ENCODE measurements at regions not wholly inside any gene's neighbourhood (a gene's known extent, or its start where the extent isn't known, plus 50 kb on each side); places are given as distances from the start of the nearest gene placed in this dataset.

DNA sequence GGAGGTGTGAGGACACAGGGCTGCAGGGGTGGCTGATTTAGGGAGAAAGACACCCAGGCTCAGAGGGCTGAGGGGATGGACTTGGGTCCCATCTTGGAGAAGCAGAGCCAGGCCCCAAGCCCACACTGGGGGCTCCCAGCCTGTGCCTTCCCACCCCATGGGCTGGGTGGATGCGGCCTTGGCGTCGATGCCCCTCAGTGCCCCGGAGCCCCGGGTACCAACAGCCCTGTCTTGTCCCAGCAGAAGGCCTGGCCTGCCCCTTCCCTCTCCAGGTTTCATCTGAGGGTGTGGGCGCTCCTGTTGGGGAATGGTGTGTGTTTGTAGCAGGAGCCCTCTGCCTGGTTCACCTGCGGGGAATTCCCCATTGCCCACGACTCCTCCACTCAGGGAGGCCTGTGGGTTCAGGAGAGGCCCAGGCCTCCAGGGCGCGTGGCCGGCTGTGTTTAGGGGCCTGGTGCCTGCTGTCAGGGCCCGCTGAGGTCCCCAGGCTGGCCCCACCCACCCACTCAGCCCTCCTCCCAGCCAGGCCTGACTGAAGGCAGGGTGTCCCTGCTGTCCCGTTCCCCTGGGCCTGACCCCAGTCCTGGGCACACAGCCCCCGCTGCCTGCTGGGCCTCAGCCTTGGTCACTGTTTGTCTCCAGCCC lies 51.1 kb upstream of the BEGAIN start:
- no peak for DNase-seq (ENCODE audit: low read depth, low spot score)
- H3K36me3 ChIP-seq (ENCODE audit: insufficient read depth, insufficient read length, low read length), result no peaks in the 10 kb centered on the region
- H3K27me3 ChIP-seq (ENCODE audit: insufficient read depth, insufficient read length), result no peaks in the 10 kb centered on the region
- no peaks in the 10 kb centered on the region for H3K9me3 ChIP-seq (ENCODE audit: insufficient read depth, low read length)
- H3K4me3 ChIP-seq (ENCODE audit: insufficient read length, low read depth), result no peak overlapping the region
- H3K9ac ChIP-seq (ENCODE audit: insufficient read length, low read depth), result no peak overlapping the region
- TF ChIP-seq YY1 (IDR thresholded peaks at IDR 0.05; ENCODE audit: insufficient read depth, insufficient read length), result no peak
- H3K4me1 ChIP-seq (ENCODE audit: insufficient read depth, insufficient read length), result peaks cover 7% of the 10 kb centered on the region

DNA sequence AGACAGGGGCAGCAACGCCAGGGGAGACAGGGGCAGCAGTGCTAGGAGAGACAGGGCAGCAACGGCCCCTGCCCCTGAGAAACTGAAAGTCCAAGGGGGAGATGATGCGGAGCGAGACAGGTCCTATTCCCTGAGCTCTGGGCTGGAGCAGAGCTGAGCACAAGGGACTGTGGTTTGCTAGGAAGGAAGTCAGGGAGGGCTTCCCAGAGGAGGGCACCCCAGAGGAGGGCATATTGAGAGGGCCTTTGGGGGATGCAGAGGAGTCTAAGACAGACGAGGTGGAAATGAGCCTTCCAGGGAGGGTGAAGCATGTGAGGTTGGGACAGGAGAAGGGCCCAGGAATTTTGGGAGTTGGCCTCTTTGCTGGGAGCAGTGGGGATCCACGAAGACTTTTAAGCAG lies 52.1 kb upstream of the BEGAIN start:
- no peak for DNase-seq (ENCODE audit: low read depth, low spot score)
- no peak for TF ChIP-seq YY1 (IDR thresholded peaks at IDR 0.05; ENCODE audit: insufficient read depth, insufficient read length)
- no peak for TF ChIP-seq ZNF274 (IDR thresholded peaks at IDR 0.05; ENCODE audit: low read depth, low read length)
- TF ChIP-seq SUZ12 (IDR thresholded peaks at IDR 0.05; ENCODE audit: extremely low read depth, insufficient read depth, insufficient read length), result no peak
- no peaks in the 10 kb centered on the region for H3K36me3 ChIP-seq (ENCODE audit: insufficient read depth, insufficient read length, low read length)
- H3K9ac ChIP-seq (ENCODE audit: insufficient read length, low read depth), result no peak overlapping the region
- no peaks in the 10 kb centered on the region for H3K27me3 ChIP-seq (ENCODE audit: insufficient read depth, insufficient read length)
- peaks cover 7% of the 10 kb centered on the region for H3K4me1 ChIP-seq (ENCODE audit: insufficient read depth, insufficient read length)
- no peaks in the 10 kb centered on the region for H3K9me3 ChIP-seq (ENCODE audit: insufficient read depth, low read length)
- no peak overlapping the region for H3K4me3 ChIP-seq (ENCODE audit: insufficient read length, low read depth)

DNA sequence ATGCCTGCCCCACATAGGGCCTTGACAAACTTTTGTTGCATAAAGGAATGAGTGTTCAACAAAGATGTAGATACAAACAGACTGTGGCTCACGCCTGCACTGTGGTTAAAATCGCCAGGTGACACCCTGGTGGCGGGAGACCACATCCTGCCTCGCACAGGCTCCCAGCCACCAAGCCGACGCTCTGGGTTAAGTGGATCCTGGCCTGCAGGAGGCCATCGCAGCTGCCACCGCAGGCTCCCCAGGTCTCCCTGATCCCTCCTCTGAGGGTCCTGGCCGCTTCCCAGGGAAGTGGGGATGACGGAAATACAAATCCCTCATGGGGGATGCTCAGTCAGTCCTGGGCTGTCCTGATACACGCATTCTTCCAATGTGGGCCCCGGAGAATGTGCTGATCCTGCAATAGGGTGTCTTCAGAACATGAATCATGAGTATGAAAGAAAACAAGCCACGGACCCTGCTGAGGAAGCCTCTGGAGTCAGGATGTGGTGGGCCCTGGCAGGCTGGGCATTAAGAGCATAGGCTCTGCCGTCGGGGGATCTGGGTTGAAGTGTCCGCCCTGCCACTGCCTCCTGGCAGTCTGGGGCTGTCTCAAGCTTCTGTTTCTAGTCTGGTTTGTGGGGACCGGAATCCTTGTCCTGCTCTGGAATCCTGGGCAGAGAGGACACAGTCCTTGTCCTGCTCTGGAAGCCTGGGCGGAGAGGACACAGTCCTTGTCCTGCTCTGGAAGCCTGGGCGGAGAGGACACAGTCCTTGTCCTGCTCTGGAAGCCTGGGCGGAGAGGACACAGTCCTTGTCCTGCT lies 53.5 kb upstream of the BEGAIN start:
- Histone ChIP-seq H3K4me3 (ENCODE audit: insufficient read length, low read depth) (no peak overlapping the region), H3K4me1 (ENCODE audit: insufficient read depth, insufficient read length) (peaks cover 8% of the 10 kb centered on the region), H3K9ac (ENCODE audit: insufficient read length, low read depth) (no peak overlapping the region), H3K36me3 (ENCODE audit: insufficient read depth, insufficient read length, low read length) (no peaks in the 10 kb centered on the region), H3K9me3 (ENCODE audit: insufficient read depth, low read length) (no peaks in the 10 kb centered on the region), H3K27me3 (ENCODE audit: insufficient read depth, insufficient read length) (no peaks in the 10 kb centered on the region)
- TF ChIP-seq SUZ12 (IDR thresholded peaks at IDR 0.05; ENCODE audit: extremely low read depth, insufficient read depth, insufficient read length), result no peak
- TF ChIP-seq ZNF274 (IDR thresholded peaks at IDR 0.05; ENCODE audit: low read depth, low read length), result no peak
- no peak for DNase-seq (ENCODE audit: low read depth, low spot score)

DNA sequence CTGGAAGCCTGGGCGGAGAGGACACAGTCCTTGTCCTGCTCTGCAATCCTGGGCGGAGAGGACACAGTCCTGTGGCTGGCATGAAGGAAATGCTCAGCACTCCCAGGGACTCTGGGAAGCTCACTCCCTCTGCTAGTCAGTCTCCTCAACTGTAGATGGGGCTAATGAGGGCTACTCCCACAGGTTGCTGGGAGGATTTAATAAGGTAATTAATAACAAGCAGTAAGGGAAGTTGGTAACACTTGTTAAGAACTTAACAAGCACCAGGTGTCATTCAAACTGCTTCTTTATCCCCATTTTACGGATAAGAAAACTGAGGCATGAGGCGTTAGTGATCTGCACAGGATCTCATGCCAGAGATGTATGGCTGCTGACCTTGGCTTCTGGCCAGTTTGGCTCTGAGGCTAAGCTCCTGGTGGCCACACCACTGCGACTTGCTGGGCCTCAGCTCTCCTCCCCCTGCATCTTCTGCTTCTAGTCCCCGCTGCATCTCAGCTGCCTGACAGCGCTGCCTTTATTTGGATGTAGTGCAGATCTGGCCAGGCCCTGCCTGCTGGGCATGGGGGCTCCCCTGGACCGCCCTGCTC lies 54.1 kb upstream of the BEGAIN start:
- H3K4me1 ChIP-seq (ENCODE audit: insufficient read depth, insufficient read length), result peaks cover 8% of the 10 kb centered on the region
- DNase-seq (ENCODE audit: low read depth, low spot score), result no peak
- H3K27me3 ChIP-seq (ENCODE audit: insufficient read depth, insufficient read length), result no peaks in the 10 kb centered on the region
- H3K9me3 ChIP-seq (ENCODE audit: insufficient read depth, low read length), result no peaks in the 10 kb centered on the region
- TF ChIP-seq ZNF274 (IDR thresholded peaks at IDR 0.05; ENCODE audit: low read depth, low read length) (no peak), YY1 (IDR thresholded peaks at IDR 0.05; ENCODE audit: insufficient read depth, insufficient read length) (no peak), SUZ12 (IDR thresholded peaks at IDR 0.05; ENCODE audit: extremely low read depth, insufficient read depth, insufficient read length) (no peak)
- H3K9ac ChIP-seq (ENCODE audit: insufficient read length, low read depth), result no peak overlapping the region
- no peaks in the 10 kb centered on the region for H3K36me3 ChIP-seq (ENCODE audit: insufficient read depth, insufficient read length, low read length)
- no peak overlapping the region for H3K4me3 ChIP-seq (ENCODE audit: insufficient read length, low read depth)

DNA sequence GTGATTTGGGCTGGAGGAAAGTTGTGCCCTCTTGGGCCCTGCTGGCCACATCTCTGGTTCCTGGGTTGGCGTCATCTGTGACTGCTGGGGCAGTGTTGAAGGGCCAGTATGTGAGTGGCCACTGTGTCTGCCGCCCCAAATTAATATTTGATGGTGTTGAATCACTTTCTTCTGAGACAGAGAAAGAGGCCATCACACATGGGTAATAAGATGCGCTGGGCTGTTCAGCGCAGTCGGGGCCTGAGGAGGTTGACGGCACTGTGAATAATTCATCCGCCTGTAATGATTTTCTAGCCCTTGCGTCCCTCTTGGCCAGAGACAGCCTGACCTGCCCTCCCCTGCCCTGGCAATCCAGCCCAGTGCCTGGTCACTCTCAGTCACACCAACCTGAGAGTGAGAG lies 56.2 kb upstream of the BEGAIN start:
- Histone ChIP-seq H3K4me3 (ENCODE audit: insufficient read length, low read depth) (no peak overlapping the region), H3K36me3 (ENCODE audit: insufficient read depth, insufficient read length, low read length) (no peaks in the 10 kb centered on the region), H3K27me3 (ENCODE audit: insufficient read depth, insufficient read length) (no peaks in the 10 kb centered on the region), H3K9me3 (ENCODE audit: insufficient read depth, low read length) (no peaks in the 10 kb centered on the region), H3K4me1 (ENCODE audit: insufficient read depth, insufficient read length) (peaks cover 3% of the 10 kb centered on the region), H3K9ac (ENCODE audit: insufficient read length, low read depth) (no peak overlapping the region)
- DNase-seq (ENCODE audit: low read depth, low spot score), result no peak
- no peak for TF ChIP-seq YY1 (IDR thresholded peaks at IDR 0.05; ENCODE audit: insufficient read depth, insufficient read length)
- no peak for TF ChIP-seq ZNF274 (IDR thresholded peaks at IDR 0.05; ENCODE audit: low read depth, low read length)
- no peak for TF ChIP-seq SUZ12 (IDR thresholded peaks at IDR 0.05; ENCODE audit: extremely low read depth, insufficient read depth, insufficient read length)

DNA sequence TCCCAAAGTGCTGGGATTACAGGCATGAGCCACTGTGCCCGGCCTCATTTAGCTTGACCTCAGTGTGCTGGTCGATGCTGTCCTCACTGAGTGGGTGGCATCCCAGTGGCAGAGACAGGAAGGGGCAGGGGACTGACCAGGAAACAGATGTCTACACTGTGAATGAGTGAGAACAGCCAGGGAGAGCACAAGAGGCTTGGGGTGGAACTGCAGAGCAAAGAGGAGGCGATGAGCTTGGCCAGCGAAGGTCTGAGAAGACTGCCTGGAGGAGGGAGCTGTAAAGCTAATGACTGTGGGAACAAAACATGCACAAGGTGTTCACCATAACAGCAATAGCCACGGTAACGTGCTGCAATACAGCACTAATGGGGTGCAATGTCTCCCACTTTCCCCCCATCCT lies 57.2 kb upstream of the BEGAIN start:
- Histone ChIP-seq H3K4me3 (ENCODE audit: insufficient read length, low read depth) (no peak overlapping the region), H3K36me3 (ENCODE audit: insufficient read depth, insufficient read length, low read length) (no peaks in the 10 kb centered on the region), H3K4me1 (ENCODE audit: insufficient read depth, insufficient read length) (peaks cover 3% of the 10 kb centered on the region), H3K9me3 (ENCODE audit: insufficient read depth, low read length) (no peaks in the 10 kb centered on the region), H3K27me3 (ENCODE audit: insufficient read depth, insufficient read length) (no peaks in the 10 kb centered on the region), H3K9ac (ENCODE audit: insufficient read length, low read depth) (no peak overlapping the region)
- no peak for TF ChIP-seq SUZ12 (IDR thresholded peaks at IDR 0.05; ENCODE audit: extremely low read depth, insufficient read depth, insufficient read length)
- no peak for TF ChIP-seq ZNF274 (IDR thresholded peaks at IDR 0.05; ENCODE audit: low read depth, low read length)
- TF ChIP-seq YY1 (IDR thresholded peaks at IDR 0.05; ENCODE audit: insufficient read depth, insufficient read length), result no peak
- DNase-seq (ENCODE audit: low read depth, low spot score), result no peak

DNA sequence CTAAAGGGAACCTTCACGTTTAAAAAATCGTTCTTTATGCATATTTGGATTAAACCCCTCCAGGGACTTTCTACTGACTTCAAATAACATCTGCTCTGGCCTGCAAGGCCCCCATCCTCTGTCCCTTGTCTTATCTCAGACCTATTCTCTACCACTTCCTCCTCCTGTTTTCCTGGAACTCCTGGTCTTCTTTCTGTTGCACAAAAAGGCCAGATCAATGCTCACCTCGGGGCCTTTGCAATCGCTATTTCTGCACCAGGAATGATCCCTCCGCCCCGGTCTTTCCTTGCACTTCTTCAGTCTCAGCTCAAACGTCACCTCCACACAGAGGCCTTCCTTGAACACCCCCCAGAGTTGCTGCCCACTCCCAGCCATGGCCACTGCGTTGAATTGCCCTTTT lies 57.6 kb upstream of the BEGAIN start:
- no peak for DNase-seq (ENCODE audit: low read depth, low spot score)
- Histone ChIP-seq H3K27me3 (ENCODE audit: insufficient read depth, insufficient read length) (no peaks in the 10 kb centered on the region), H3K4me3 (ENCODE audit: insufficient read length, low read depth) (no peak overlapping the region), H3K9me3 (ENCODE audit: insufficient read depth, low read length) (no peaks in the 10 kb centered on the region), H3K36me3 (ENCODE audit: insufficient read depth, insufficient read length, low read length) (no peaks in the 10 kb centered on the region), H3K4me1 (ENCODE audit: insufficient read depth, insufficient read length) (peaks cover 3% of the 10 kb centered on the region), H3K9ac (ENCODE audit: insufficient read length, low read depth) (no peak overlapping the region)
- TF ChIP-seq SUZ12 (IDR thresholded peaks at IDR 0.05; ENCODE audit: extremely low read depth, insufficient read depth, insufficient read length), result no peak
